ENCODE measurements at regions not wholly inside any gene's neighbourhood (a gene's known extent, or its start where the extent isn't known, plus 50 kb on each side); places are given as distances from the start of the nearest gene placed in this dataset.
A peak's percentile ranks its signal among the peaks of the same experiment; 100 is the strongest.

- TF ChIP-seq CTCF (IDR thresholded peaks at IDR 0.05): no peak
- DNase-seq (ENCODE audit: low spot score): no peak
- H3K27ac ChIP-seq: no peak overlapping the region
- H3K4me3 ChIP-seq: peak overlapping the region; percentile 43
Measured at GRCh38 chr4:12723849-12724447, 760.2 kb downstream of the RAB28 start.

GRCh38 chr4:12716896-12717295 is 767.2 kb downstream of the RAB28 start:
- TF ChIP-seq CTCF (IDR thresholded peaks at IDR 0.05): no peak
- no peak overlapping the region for H3K4me3 ChIP-seq
- DNase-seq (ENCODE audit: low spot score): no peak
- no peak overlapping the region for H3K27ac ChIP-seq

- no peak overlapping the region for H3K4me3 ChIP-seq
- no peak for DNase-seq (ENCODE audit: low spot score)
- H3K27ac ChIP-seq: no peak overlapping the region
- no peak for TF ChIP-seq CTCF (IDR thresholded peaks at IDR 0.05)
Measured at GRCh38 chr4:12712648-12713339, 771.3 kb downstream of the RAB28 start.

GRCh38 chr4:12707381-12708175 is 776.6 kb downstream of the RAB28 start:
- Histone ChIP-seq H3K27ac (no peak overlapping the region), H3K4me3 (no peak overlapping the region)
- no peak for TF ChIP-seq CTCF (IDR thresholded peaks at IDR 0.05)
- no peak for DNase-seq (ENCODE audit: low spot score)

GRCh38 chr4:12703036-12703435 is 781.1 kb downstream of the RAB28 start:
- no peak for TF ChIP-seq CTCF (IDR thresholded peaks at IDR 0.05)
- DNase-seq (ENCODE audit: low spot score): no peak
- H3K27ac ChIP-seq: no peak overlapping the region
- no peak overlapping the region for H3K4me3 ChIP-seq

- Histone ChIP-seq H3K4me3 (no peak overlapping the region), H3K27ac (no peak overlapping the region)
- TF ChIP-seq CTCF (IDR thresholded peaks at IDR 0.05): no peak
- DNase-seq (ENCODE audit: low spot score): no peak
Measured at GRCh38 chr4:12701384-12701783, 782.8 kb downstream of the RAB28 start.
